ENCODE measurements at regions not wholly inside any gene's neighbourhood (a gene's known extent, or its start where the extent isn't known, plus 50 kb on each side); places are given as distances from the start of the nearest gene placed in this dataset.
"Not testable (repeated sequence)": the region's sequence is repeated elsewhere in the genome, so short reads cannot be mapped to it uniquely, and the experiment has no call there.

DNA sequence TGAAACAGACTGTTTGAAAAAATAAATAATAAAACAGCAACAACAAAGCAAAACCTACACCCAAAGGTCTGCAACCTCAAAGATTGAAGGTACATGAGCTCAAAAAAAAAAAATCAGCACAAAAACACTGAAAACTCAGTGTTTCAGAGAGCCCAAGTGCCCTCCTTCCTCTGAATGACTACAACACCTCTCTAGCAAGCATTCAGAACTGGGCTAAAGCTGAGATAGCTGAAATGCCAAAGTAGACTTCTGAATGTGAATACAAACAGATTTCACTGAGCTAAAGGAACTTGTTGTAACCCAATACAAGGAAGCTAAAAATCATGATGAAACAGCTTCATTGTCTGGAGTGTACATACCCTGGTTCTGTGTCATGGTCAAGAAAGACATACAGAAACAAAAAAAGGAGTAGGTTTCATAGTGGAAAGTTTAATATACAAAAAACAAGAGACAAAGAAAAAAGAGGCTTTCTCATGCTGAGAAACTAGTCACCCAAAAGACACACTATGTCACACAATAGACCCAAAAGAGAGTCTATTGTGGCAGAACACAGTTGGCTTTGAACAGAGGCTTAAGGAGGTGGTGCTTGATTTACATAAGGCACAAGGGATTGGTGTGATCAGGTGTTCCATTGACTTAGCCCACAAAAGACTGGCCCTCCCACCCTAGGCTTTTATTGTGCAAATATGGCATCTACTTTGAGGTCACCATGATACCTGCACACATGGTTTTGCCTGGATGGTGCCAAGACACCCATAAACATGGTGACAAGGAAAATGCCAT is 316.6 kb downstream of the KDM5D start:
- DNase-seq = no peak
- Histone ChIP-seq H3K27me3 (no peaks in the 10 kb centered on the region), H3K4me3 (no peak overlapping the region), H3K36me3 (no peaks in the 10 kb centered on the region), H3K9me3 (no peaks in the 10 kb centered on the region)

DNA sequence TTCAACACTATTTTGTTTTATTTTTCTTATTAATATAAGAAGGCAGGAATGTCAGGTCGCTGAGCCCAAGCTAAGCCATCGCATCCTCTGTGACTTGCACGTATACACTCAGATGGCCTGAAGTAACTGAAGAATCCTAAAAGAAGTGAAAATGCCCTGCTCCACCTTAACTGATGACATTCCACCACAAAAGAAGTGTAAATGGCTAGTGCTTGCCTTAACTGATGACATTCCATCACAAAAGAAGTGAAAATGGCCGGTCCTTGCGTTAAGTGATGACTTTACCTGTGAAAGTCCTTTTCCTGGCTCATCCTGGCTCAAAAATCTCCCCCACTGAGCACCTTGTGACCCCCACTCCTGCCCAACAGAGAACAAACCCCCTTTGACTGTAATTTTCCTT is 317.3 kb downstream of the KDM5D start:
- not testable (repeated sequence) for H3K9me3 ChIP-seq, DNase-seq, H3K36me3 ChIP-seq, H3K27me3 ChIP-seq, H3K4me3 ChIP-seq

DNA sequence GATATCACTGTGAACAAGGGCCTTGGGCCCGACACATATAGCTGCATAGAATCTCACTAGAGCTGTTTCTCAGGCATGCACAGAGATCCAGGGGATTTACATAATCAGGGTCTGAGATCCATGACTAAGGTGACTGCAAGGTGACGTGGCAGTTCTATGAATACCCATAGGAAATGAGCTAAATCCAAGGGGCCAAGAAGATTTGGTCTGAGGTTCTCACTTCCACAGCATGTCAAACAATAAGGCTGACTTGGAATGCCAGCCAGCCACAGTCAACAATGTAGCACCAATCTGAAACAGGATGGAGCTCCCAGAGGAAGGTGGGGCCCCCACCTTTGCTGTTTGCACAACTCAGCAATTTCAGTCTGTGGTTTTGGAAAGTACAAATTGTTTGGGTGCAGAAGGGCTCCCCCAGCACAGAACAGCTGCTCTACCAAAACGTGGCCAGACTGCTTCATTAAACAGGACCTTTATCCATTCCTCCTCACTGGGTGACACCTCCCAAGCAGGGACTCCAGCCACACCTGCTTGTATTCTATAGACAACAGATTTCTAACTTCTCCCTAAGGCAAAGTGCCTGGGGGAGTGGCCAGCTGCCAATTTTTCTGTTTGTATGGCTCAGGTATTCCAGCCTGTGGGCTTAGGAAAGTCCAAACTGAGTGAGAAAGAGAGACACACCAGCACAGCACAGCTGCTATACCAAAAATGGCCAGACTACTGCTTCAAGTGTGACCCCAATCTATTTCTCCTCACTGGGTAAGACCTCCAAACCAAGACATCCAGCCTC is 333.4 kb downstream of the KDM5D start:
- Histone ChIP-seq H3K9me3 (no peaks in the 10 kb centered on the region), H3K27me3 (no peaks in the 10 kb centered on the region), H3K4me3 (no peak overlapping the region), H3K36me3 (no peaks in the 10 kb centered on the region)
- DNase-seq = no peak

DNA sequence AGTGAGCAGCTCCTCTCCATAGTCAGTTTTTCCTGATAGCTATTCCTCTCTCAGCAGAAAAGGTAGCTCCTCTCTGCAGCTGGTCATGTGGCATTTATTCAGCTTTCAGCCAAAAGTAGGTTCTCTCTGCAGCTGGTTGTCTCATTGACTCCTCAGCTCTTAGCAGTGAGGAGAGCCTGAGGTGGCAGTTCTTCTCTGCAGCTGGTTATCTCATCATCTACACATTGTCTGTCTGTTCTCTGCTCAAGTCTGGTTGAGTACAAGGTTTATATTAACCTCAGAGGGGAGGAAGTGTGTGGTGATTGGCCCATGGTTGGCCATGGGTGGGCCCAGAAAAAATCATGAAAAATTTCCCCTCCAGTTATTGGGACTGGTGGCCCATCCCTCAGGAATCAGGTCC is 338.3 kb downstream of the KDM5D start:
- H3K4me3 ChIP-seq = no peak overlapping the region
- no peak for DNase-seq
- no peaks in the 10 kb centered on the region for H3K36me3 ChIP-seq
- no peaks in the 10 kb centered on the region for H3K9me3 ChIP-seq
- no peaks in the 10 kb centered on the region for H3K27me3 ChIP-seq

DNA sequence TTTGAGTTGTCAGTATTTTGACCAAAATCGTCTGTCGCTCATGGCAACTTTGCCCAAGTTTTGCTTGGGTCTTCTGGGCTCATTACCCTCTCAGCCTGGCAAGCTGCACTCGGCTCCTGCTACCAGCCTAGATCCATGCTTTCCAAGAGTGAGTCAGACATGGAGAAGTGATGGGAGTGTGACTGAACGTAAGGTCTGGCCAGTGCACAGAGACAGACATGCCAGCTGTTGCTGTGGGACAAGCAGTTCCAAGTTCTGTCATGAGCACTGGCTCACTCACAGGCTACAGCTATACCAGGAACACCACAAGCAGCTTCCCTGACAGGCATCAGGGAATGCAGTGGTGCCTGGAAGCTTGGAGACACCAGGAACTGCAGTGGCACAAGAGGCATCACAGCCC is 338.9 kb downstream of the KDM5D start:
- Histone ChIP-seq H3K36me3 (no peaks in the 10 kb centered on the region), H3K9me3 (no peaks in the 10 kb centered on the region), H3K27me3 (no peaks in the 10 kb centered on the region), H3K4me3 (no peak overlapping the region; the same call in 1 of the 2 replicates)
- peak; percentile 70 for DNase-seq

GRCh38 chrY:19392876-19393275 is 351.6 kb downstream of the KDM5D start:
- DNase-seq = no peak
- Histone ChIP-seq H3K27me3 (no peaks in the 10 kb centered on the region), H3K36me3 (no peaks in the 10 kb centered on the region)

GRCh38 chrY:19391922-19392321 is 352.6 kb downstream of the KDM5D start:
- Histone ChIP-seq H3K36me3 (no peaks in the 10 kb centered on the region), H3K4me3 (no peak overlapping the region), H3K27me3 (no peaks in the 10 kb centered on the region), H3K9me3 (no peaks in the 10 kb centered on the region)
- DNase-seq = no peak

More at GRCh38 chrY:19392876-19393275, 351.6 kb downstream of the KDM5D start:
- H3K9me3 ChIP-seq = no peaks in the 10 kb centered on the region
- H3K4me3 ChIP-seq = no peak overlapping the region

DNA sequence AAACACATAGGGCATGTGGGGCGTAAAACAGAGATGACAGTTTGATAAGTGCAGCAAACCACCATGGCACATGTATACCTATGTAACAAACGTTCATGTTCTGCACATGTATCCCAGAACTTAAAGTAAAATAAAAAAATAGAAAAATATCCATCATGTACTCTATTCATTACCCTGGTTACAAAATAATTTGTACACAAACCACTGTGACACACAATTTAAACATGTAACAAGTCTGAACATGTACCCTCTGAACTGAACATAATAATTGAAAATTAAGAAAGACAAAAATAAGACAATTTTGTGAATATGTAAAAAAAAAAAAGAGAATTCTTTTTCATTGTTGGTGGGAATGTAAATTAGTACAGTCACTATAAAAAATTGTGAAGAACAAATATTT is 379.2 kb downstream of the KDM5D start:
- no peak for DNase-seq
- no peaks in the 10 kb centered on the region for H3K27me3 ChIP-seq
- H3K9me3 ChIP-seq = no peaks in the 10 kb centered on the region
- H3K4me3 ChIP-seq = no peak overlapping the region
- no peaks in the 10 kb centered on the region for H3K36me3 ChIP-seq

GRCh38 chrY:19357249-19357648 is 387.3 kb downstream of the KDM5D start:
- H3K4me3 ChIP-seq = no peak overlapping the region
- H3K36me3 ChIP-seq = no peaks in the 10 kb centered on the region
- H3K27me3 ChIP-seq = no peaks in the 10 kb centered on the region
- peaks cover 2% of the 10 kb centered on the region; the same call in 1 of the 2 replicates for H3K9me3 ChIP-seq
- DNase-seq = no peak

DNA sequence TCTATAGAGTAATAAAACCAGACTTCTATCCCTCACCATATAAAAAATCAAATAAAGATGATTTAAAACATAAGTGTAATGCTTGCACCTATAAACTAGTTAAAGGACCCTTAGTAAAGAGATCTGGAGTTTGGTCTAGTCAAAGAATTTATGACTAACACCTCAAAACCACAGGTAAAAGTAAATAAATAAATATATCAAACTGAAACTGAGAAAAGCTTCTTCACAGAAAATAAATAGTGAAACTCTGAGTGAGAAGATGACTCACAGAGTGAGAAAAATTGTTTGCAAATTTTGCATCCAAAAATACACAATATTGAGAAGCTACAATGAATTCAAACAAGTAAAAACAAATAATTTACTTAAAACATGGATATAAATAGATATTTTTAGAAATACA is 387.8 kb downstream of the KDM5D start:
- DNase-seq = no peak
- Histone ChIP-seq H3K36me3 (no peaks in the 10 kb centered on the region), H3K9me3 (peaks cover 2% of the 10 kb centered on the region; the same call in 1 of the 2 replicates), H3K4me3 (no peak overlapping the region), H3K27me3 (no peaks in the 10 kb centered on the region)

- Histone ChIP-seq H3K4me3 (no peak overlapping the region), H3K36me3 (no peaks in the 10 kb centered on the region), H3K27me3 (no peaks in the 10 kb centered on the region), H3K9me3 (peaks cover 2% of the 10 kb centered on the region; the same call in 1 of the 2 replicates)
- no peak for DNase-seq
Measured at GRCh38 chrY:19354857-19355173, 389.7 kb downstream of the KDM5D start.

GRCh38 chrY:19354061-19354856 is 390.3 kb downstream of the KDM5D start:
- H3K4me3 ChIP-seq = no peak overlapping the region
- peaks cover 2% of the 10 kb centered on the region; the same call in 1 of the 2 replicates for H3K9me3 ChIP-seq
- peak; percentile 84 for DNase-seq
- no peaks in the 10 kb centered on the region for H3K27me3 ChIP-seq
- no peaks in the 10 kb centered on the region for H3K36me3 ChIP-seq

- Histone ChIP-seq H3K4me3 (no peak overlapping the region), H3K27me3 (no peaks in the 10 kb centered on the region), H3K36me3 (no peaks in the 10 kb centered on the region), H3K9me3 (peaks cover 2% of the 10 kb centered on the region; the same call in 1 of the 2 replicates)
- no peak for DNase-seq
Measured at GRCh38 chrY:19351616-19352015, 392.9 kb downstream of the KDM5D start.

DNA sequence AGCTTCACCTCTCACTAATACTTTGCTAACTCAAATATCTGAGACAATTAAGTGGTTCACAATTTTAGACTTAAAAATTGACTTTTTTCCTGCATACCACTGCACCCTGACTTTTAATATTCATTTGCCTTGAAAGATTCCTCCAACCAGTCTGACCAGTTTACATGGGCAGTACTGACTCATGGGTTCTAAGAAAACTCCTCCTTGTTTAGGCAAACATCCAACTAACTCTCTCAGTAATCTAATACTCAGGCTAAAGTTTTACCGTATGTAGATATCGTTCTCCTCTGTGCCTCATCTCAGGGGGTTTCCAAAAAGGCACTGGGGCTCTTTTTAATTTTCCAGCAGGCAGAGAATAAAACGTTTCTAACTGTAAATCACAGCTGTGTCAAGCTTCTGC is 422.8 kb downstream of the KDM5D start:
- H3K36me3 ChIP-seq = no peaks in the 10 kb centered on the region
- H3K9me3 ChIP-seq = no peaks in the 10 kb centered on the region
- H3K4me3 ChIP-seq = no peak overlapping the region
- no peak for DNase-seq
- no peaks in the 10 kb centered on the region for H3K27me3 ChIP-seq

GRCh38 chrY:19319135-19319534 is 425.4 kb downstream of the KDM5D start:
- no peak for DNase-seq
- H3K9me3 ChIP-seq = no peaks in the 10 kb centered on the region
- H3K27me3 ChIP-seq = no peaks in the 10 kb centered on the region
- H3K36me3 ChIP-seq = no peaks in the 10 kb centered on the region
- no peak overlapping the region for H3K4me3 ChIP-seq

DNA sequence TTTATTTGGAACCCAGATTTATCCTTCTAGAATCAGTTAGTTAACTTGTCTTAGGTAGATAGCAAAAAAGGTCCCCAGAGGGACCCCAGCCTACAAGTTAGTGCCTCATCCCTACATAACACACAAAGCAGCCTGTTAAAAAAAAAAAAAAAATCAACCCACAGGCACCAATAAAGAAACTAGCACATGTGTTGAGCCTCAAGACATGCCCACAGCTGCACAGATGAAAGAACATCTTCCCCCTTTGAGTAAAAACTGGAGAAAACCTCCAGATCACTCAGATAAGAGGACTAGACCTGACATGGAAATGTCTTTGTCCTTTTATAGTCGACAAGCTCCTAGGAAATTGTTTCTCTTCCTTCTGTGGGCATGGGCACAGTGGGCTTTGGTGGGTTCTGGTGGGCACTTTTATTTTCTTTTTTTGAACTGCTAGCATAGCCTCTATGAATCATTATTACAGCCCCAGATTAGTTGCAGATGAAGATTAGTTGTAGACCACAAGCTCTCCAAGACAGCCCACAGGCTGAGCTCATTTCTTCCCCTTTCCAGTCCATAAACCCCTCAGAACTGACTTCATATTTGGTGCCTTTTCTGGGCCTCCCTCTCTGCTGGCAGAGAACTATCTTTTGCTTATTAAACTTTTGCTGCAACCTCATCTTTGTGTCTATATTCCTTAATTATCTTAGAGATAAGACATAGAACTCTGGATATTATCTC is 427.1 kb downstream of the KDM5D start:
- Histone ChIP-seq H3K36me3 (no peaks in the 10 kb centered on the region), H3K9me3 (no peaks in the 10 kb centered on the region), H3K4me3 (no peak overlapping the region), H3K27me3 (no peaks in the 10 kb centered on the region)
- DNase-seq = no peak

GRCh38 chrY:19307627-19308026 is 436.9 kb downstream of the KDM5D start:
- DNase-seq = no peak
- H3K36me3 ChIP-seq = no peaks in the 10 kb centered on the region
- no peak overlapping the region for H3K4me3 ChIP-seq
- no peaks in the 10 kb centered on the region for H3K27me3 ChIP-seq
- no peaks in the 10 kb centered on the region for H3K9me3 ChIP-seq
